H9 (cell line): ENCODE measurements at regions not wholly inside any gene's neighbourhood (a gene's known extent, or its start where the extent isn't known, plus 50 kb on each side); places are given as distances from the start of the nearest gene placed in this dataset.

Source experiments
- DNase-seq: peaks from one replicate; pipeline ENCODE4 v3.0.0-alpha.2; 2017
- H2AFZ ChIP-seq: one replicate; pipeline ENCODE4 v1.6.1; 2013; ENCODE audit warnings: mild to moderate bottlenecking, low read length, control low read depth, moderate library complexity
- H2AK5ac ChIP-seq: 2 replicates; pipeline ENCODE4 v1.6.1; 2013; ENCODE audit warnings: low read length, control low read depth, mixed read lengths; ENCODE audit not compliant: insufficient read length
- H2BK120ac ChIP-seq: one replicate; pipeline ENCODE4 v1.6.1; 2013; ENCODE audit warnings: low read depth, mild to moderate bottlenecking, low read length, control low read depth, inconsistent platforms; ENCODE audit not compliant: poor library complexity, severe bottlenecking
- H2BK12ac ChIP-seq: 2 replicates; pipeline ENCODE4 v1.6.1; 2013; ENCODE audit warnings: low read length, control low read depth, mixed read lengths, low read depth; ENCODE audit not compliant: insufficient read length
- H2BK15ac ChIP-seq: 2 replicates; pipeline ENCODE4 v1.6.1; 2013; ENCODE audit warnings: low read depth, low read length, control low read depth
- H2BK20ac ChIP-seq: one replicate; pipeline ENCODE4 v1.6.1; 2013; ENCODE audit warnings: low read depth, mild to moderate bottlenecking, low read length, control low read depth, inconsistent platforms; ENCODE audit not compliant: poor library complexity, severe bottlenecking
- H2BK5ac ChIP-seq: 2 replicates; pipeline ENCODE4 v1.6.1; 2013; ENCODE audit warnings: low read length, control low read depth, mixed read lengths; ENCODE audit not compliant: insufficient read length
- H3K14ac ChIP-seq: 2 replicates; pipeline ENCODE4 v1.6.1; 2013; ENCODE audit warnings: low read length, control low read depth; ENCODE audit not compliant: insufficient read depth
- H3K18ac ChIP-seq: 2 replicates; pipeline ENCODE4 v1.6.1; 2013; ENCODE audit warnings: low read depth, mild to moderate bottlenecking, mixed read lengths, low read length, control low read depth; ENCODE audit not compliant: insufficient read length
- H3K23ac ChIP-seq: 2 replicates; pipeline ENCODE4 v1.6.1; 2013; ENCODE audit warnings: low read length, control low read depth, mixed read lengths, low read depth; ENCODE audit not compliant: insufficient read length
- H3K23me2 ChIP-seq: 2 replicates; pipeline ENCODE4 v1.6.1; 2013; ENCODE audit warnings: low read depth, mild to moderate bottlenecking, mixed read lengths, low read length, control low read depth; ENCODE audit not compliant: insufficient read length, poor library complexity, severe bottlenecking
- H3K27ac ChIP-seq: 2 replicates; pipeline ENCODE4 v1.5.1; 2013; ENCODE audit warnings: low read length, control low read depth, mixed read lengths, low read depth; ENCODE audit not compliant: insufficient read length
- H3K27me3 ChIP-seq: 2 replicates; pipeline ENCODE4 v1.6.1; 2013; ENCODE audit warnings: low read length, control low read depth, inconsistent platforms; ENCODE audit not compliant: insufficient read depth
- H3K4ac ChIP-seq: 2 replicates; pipeline ENCODE4 v1.6.1; 2013; ENCODE audit warnings: low read depth, mild to moderate bottlenecking, control low read depth, inconsistent platforms, low read length, moderate library complexity
- H3K4me1 ChIP-seq: 2 replicates; pipeline ENCODE4 v1.6.1; 2013; ENCODE audit warnings: low read length, control low read depth, inconsistent platforms; ENCODE audit not compliant: insufficient read depth
- H3K4me2 ChIP-seq: 2 replicates; pipeline ENCODE4 v1.6.1; 2013; ENCODE audit warnings: low read length, control low read depth, mixed read lengths; ENCODE audit not compliant: insufficient read length, insufficient read depth
- H3K56ac ChIP-seq: 2 replicates; pipeline ENCODE4 v1.6.1; 2013; ENCODE audit warnings: low read depth, mild to moderate bottlenecking, mixed read lengths, low read length, control low read depth; ENCODE audit not compliant: insufficient read length
- H3K79me1 ChIP-seq: 2 replicates; pipeline ENCODE4 v1.6.1; 2013; ENCODE audit warnings: low read depth, mild to moderate bottlenecking, moderate library complexity, low read length, control low read depth, inconsistent platforms; ENCODE audit not compliant: insufficient read depth, poor library complexity, severe bottlenecking
- H3K79me2 ChIP-seq: 2 replicates; pipeline ENCODE4 v1.6.1; 2013; ENCODE audit warnings: low read length, control low read depth, inconsistent platforms; ENCODE audit not compliant: insufficient read depth
- H3K9ac ChIP-seq: 2 replicates; pipeline ENCODE4 v1.6.1; 2013; ENCODE audit warnings: low read length, control low read depth, mixed read lengths; ENCODE audit not compliant: insufficient read length; ENCODE audit errors: extremely low read depth
- H3K9me3 ChIP-seq: one replicate; pipeline ENCODE4 v1.6.1; 2013; ENCODE audit warnings: low read depth, low read length, inconsistent platforms; ENCODE audit not compliant: control insufficient read depth
- H3T11ph ChIP-seq: one replicate; pipeline ENCODE4 v1.6.1; 2013; ENCODE audit warnings: mild to moderate bottlenecking, low read length, control low read depth, inconsistent platforms
- H4K20me1 ChIP-seq: one replicate; pipeline ENCODE4 v1.6.1; 2013; ENCODE audit not compliant: control insufficient read depth, insufficient read length, insufficient read depth
- H4K5ac ChIP-seq: 2 replicates; pipeline ENCODE4 v1.6.1; 2013; ENCODE audit warnings: low read depth, mild to moderate bottlenecking, mixed read lengths, low read length, control low read depth; ENCODE audit not compliant: insufficient read length
- H4K8ac ChIP-seq: replicated peaks from 2 replicates; pipeline ENCODE4 v1.6.1; 2013; ENCODE audit warnings: low read length, control low read depth, mixed read lengths, low read depth; ENCODE audit not compliant: insufficient read length
- H4K91ac ChIP-seq: 2 replicates; pipeline ENCODE4 v1.6.1; 2013; ENCODE audit warnings: low read depth, mild to moderate bottlenecking, moderate library complexity, mixed read lengths, low read length, control low read depth; ENCODE audit not compliant: insufficient read length
- H3K27ac Mint-ChIP-seq, 3 experiments: 2 replicates in 2 of 3; 3 replicates in 1 of 3; pipeline ENCODE4 v1.8.0; 2020 to 2021; ENCODE audit warnings: mixed read lengths in 3 of 3, mild to moderate bottlenecking in 1 of 3, moderate library complexity in 1 of 3
- H3K27me3 Mint-ChIP-seq: 2 replicates; pipeline ENCODE4 v1.8.0; 2021; ENCODE audit warnings: low read depth, mild to moderate bottlenecking, moderate library complexity, mixed read lengths
- H3K36me3 Mint-ChIP-seq, 3 experiments: 2 replicates in 2 of 3; 3 replicates in 1 of 3; pipeline ENCODE4 v1.8.0; 2020 to 2021; ENCODE audit warnings: low read depth in 3 of 3, mixed read lengths in 3 of 3; ENCODE audit not compliant: insufficient read depth in 1 of 3
- H3K4me1 Mint-ChIP-seq, 2 experiments: 2 replicates each; pipeline ENCODE4 v1.8.0; 2020; ENCODE audit warnings: mixed read lengths in 2 of 2
- H3K4me3 Mint-ChIP-seq, 2 experiments: 2 replicates in 1 of 2; 3 replicates in 1 of 2; pipeline ENCODE4 v1.8.0; 2020 to 2021; ENCODE audit warnings: mild to moderate bottlenecking in 2 of 2, mixed read lengths in 2 of 2, moderate library complexity in 1 of 2
- H3K9me3 Mint-ChIP-seq, 2 experiments: 2 replicates in 1 of 2; 3 replicates in 1 of 2; pipeline ENCODE4 v1.8.0; 2020; ENCODE audit warnings: mild to moderate bottlenecking in 2 of 2, mixed read lengths in 2 of 2, moderate library complexity in 1 of 2
- CTCF ChIP-seq: fragments of 200-600 bp; sonication (generic); conservative IDR thresholded peaks from 3 replicates; pipeline ENCODE4 v1.8.0; 2021; ENCODE audit warnings: antibody characterized with exemption, mild to moderate bottlenecking
- WGBS: extraction: QIAGEN DNeasy Blood & Tissue Kit; methylation state at CpG from one replicate; pipeline ENCODE4 v1.1.7; 2013; ENCODE audit warnings: missing lambda C conversion rate, low lambda C conversion rate, mixed read lengths; ENCODE audit not compliant: insufficient read length; ENCODE audit errors: extremely low coverage; 5-methylcytosine and 5-hydroxymethylcytosine counted together

DNA sequence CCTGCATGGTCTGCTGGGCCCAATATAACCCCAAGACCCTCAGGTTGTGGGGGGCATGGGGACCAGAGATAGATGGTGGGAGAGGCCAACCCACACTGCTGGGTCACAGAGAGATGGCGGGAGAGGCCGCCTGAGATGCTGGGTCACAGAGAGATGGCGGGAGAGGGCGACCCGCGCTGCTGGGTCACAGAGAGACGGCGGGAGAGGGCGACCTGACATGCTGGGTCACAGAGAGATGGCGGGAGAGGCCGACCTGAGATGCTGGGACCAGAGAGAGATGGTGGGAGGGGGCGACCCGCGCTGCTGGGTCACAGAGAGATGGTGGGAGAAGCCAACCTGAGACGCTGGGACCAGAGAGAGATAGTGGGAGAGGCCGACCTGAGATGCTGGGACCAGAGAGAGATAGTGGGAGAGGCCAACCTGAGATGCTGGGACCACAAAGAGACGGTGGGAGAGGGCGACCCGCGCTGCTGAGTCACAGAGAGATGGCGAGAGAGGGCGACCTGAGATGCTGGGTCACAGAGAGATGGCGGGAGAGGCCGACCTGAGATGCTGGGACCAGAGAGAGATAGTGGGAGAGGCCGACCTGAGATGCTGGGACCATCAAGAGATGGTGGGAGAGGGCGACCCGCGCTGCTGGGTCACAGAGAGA is 133.2 kb downstream of the DLL1 start:
- no peak overlapping the region; a peak in 2 of 7 replicates for H3K27ac Mint-ChIP-seq
- WGBS: no CpG with 5 or more reads among the region's 28 CpGs

More for the DNA sequence above, 133.2 kb downstream of the DLL1 start:
- Mint-ChIP-seq H3K4me1 (peaks cover 5 to 7% of the 10 kb centered on the region in 2 experiments), H3K9me3 (peaks cover 0 to under 1% of the 10 kb centered on the region in 2 experiments; a peak in 1 of 5 replicates), H3K36me3 (no peaks in the 10 kb centered on the region; a peak in 1 of 7 replicates), H3K27me3 (no peaks in the 10 kb centered on the region; the same call in 1 of the 2 replicates), H3K4me3 (no peak overlapping the region; a peak in 1 of 5 replicates)
- H3K4me2 ChIP-seq: no peak overlapping the region
- no peak overlapping the region for H3K4ac ChIP-seq
- no peak overlapping the region for H3T11ph ChIP-seq
- H2AK5ac ChIP-seq: no peak overlapping the region
- no peak overlapping the region for H4K91ac ChIP-seq
- no peak overlapping the region for H2BK5ac ChIP-seq
- H3K23me2 ChIP-seq: no peaks in the 10 kb centered on the region
- no peak overlapping the region for H3K23ac ChIP-seq
- H3K14ac ChIP-seq: no peak overlapping the region
- H3K56ac ChIP-seq: no peak overlapping the region
- no peaks in the 10 kb centered on the region for H4K20me1 ChIP-seq
- H2BK20ac ChIP-seq: no peak overlapping the region
- no peak overlapping the region for H2BK15ac ChIP-seq
- no peak overlapping the region for H2BK12ac ChIP-seq
- H3K9ac ChIP-seq: no peak overlapping the region
- TF ChIP-seq CTCF: no peak
- no peak overlapping the region for H3K18ac ChIP-seq
- H3K79me2 ChIP-seq: no peaks in the 10 kb centered on the region
- H3K9me3 ChIP-seq: no peaks in the 10 kb centered on the region
- no peak overlapping the region for H2BK120ac ChIP-seq
- DNase-seq: no peak
- no peak overlapping the region for H2AFZ ChIP-seq
- no peaks in the 10 kb centered on the region; the same call in 1 of the 2 replicates for H3K4me1 ChIP-seq
- no peak overlapping the region for H4K8ac ChIP-seq
- H3K27ac ChIP-seq: no peak overlapping the region
- H3K79me1 ChIP-seq: no peaks in the 10 kb centered on the region
- H4K5ac ChIP-seq: no peak overlapping the region
- H3K27me3 ChIP-seq: no peaks in the 10 kb centered on the region
